ENCODE measurements at regions not wholly inside any gene's neighbourhood (a gene's known extent, or its start where the extent isn't known, plus 50 kb on each side); places are given as distances from the start of the nearest gene placed in this dataset.

GRCh38 chr13:80473695-80474094 lies 132.8 kb upstream of the SPRY2 start:
- no peak for TF ChIP-seq CTCF (IDR thresholded peaks at IDR 0.05; ENCODE audit: insufficient read depth, low read length, missing control alignments)
- POLR2A ChIA-PET: no interaction called here
- CTCF ChIA-PET: no interaction called here
- no peak overlapping the region for H3K4me3 ChIP-seq (ENCODE audit: low read depth, low read length)
- DNase-seq (ENCODE audit: low read depth, low spot score): no peak

GRCh38 chr13:80469853-80470381 lies 129.0 kb upstream of the SPRY2 start:
- CTCF ChIA-PET: no interaction called here

DNA sequence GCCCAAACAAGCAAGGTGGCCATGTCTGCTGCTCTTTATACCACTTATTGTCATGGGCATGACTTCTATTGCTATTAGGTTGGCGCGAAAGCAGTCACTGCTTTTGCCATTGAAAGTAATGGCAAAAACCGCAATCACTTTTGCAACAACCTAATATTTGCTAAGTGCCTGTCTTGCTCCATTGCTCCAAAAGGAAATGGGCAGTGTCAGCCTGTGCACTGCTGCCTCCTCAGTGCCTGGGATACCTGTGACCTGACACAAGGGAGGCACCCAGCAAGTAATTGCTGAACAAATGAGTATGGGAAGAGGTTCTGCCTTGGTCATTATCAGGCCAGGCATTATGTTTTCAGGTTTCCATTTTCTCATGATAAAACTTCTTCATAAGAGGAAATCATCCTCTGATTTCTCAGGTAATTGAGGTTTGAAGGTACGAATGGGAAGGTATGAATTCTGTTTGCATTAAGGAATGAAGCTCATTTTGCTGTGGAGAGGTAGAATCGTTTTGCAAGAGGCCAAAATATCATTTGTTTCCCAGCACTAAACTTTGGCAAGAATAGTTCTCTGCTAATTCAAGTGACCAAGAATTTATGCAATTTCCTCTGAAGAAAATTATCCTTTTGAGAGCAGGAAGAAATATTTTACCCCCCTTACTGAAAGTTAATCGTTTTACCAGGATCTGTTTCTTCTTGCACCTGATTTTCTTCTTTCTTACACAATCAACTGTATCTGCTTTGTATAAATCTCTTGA lies 128.4 kb upstream of the SPRY2 start:
- no peak for DNase-seq (ENCODE audit: low read depth, low spot score)
- CTCF ChIA-PET: no interaction called here

More at GRCh38 chr13:80469853-80470381, 129.0 kb upstream of the SPRY2 start:
- DNase-seq (ENCODE audit: low read depth, low spot score): no peak
- TF ChIP-seq CTCF (IDR thresholded peaks at IDR 0.05; ENCODE audit: insufficient read depth, low read length, missing control alignments): no peak
- POLR2A ChIA-PET: no interaction called here
- H3K4me3 ChIP-seq (ENCODE audit: low read depth, low read length): no peak overlapping the region

GRCh38 chr13:80465321-80465720 lies 124.4 kb upstream of the SPRY2 start:
- CTCF ChIA-PET: no interaction called here
- TF ChIP-seq CTCF (IDR thresholded peaks at IDR 0.05; ENCODE audit: insufficient read depth, low read length, missing control alignments): no peak

More for the DNA sequence above, 128.4 kb upstream of the SPRY2 start:
- no peak for TF ChIP-seq CTCF (IDR thresholded peaks at IDR 0.05; ENCODE audit: insufficient read depth, low read length, missing control alignments)
- POLR2A ChIA-PET: no interaction called here
- H3K4me3 ChIP-seq (ENCODE audit: low read depth, low read length): no peak overlapping the region

GRCh38 chr13:80463673-80464352 lies 122.9 kb upstream of the SPRY2 start:
- H3K4me3 ChIP-seq (ENCODE audit: low read depth, low read length): no peak overlapping the region
- ChIA-PET CTCF (no interaction called here), POLR2A (no interaction called here)
- TF ChIP-seq CTCF (IDR thresholded peaks at IDR 0.05; ENCODE audit: insufficient read depth, low read length, missing control alignments): no peak
- DNase-seq (ENCODE audit: low read depth, low spot score): no peak

More at GRCh38 chr13:80465321-80465720, 124.4 kb upstream of the SPRY2 start:
- DNase-seq (ENCODE audit: low read depth, low spot score): no peak
- POLR2A ChIA-PET: no interaction called here
- no peak overlapping the region for H3K4me3 ChIP-seq (ENCODE audit: low read depth, low read length)

GRCh38 chr13:80462567-80462966 lies 121.6 kb upstream of the SPRY2 start:
- no peak overlapping the region for H3K4me3 ChIP-seq (ENCODE audit: low read depth, low read length)
- no peak for DNase-seq (ENCODE audit: low read depth, low spot score)
- no peak for TF ChIP-seq CTCF (IDR thresholded peaks at IDR 0.05; ENCODE audit: insufficient read depth, low read length, missing control alignments)
- ChIA-PET POLR2A (no interaction called here), CTCF (no interaction called here)
